GM19043 (cell line): ENCODE measurements at regions not wholly inside any gene's neighbourhood (a gene's known extent, or its start where the extent isn't known, plus 50 kb on each side); places are given as distances from the start of the nearest gene placed in this dataset.
A peak's percentile ranks its signal among the peaks of the same experiment; 100 is the strongest.
"Not testable (repeated sequence)": the region's sequence is repeated elsewhere in the genome, so short reads cannot be mapped to it uniquely, and the experiment has no call there.

ENCODE experiments used
- ATAC-seq: cut with Tn5 transposase; IDR thresholded peaks from one replicate; pipeline ENCODE4 v1.9.1; 2021; ENCODE audit warnings: low read depth; ENCODE audit not compliant: unreplicated experiment

GRCh38 chr1:189620471-189620870 lies 857.2 kb downstream of the BRINP3 start:
- ATAC-seq: no peak

GRCh38 chr1:189623336-189623735 lies 854.3 kb downstream of the BRINP3 start:
- no peak for ATAC-seq

- ATAC-seq: no peak
Observed at GRCh38 chr1:189627427-189627826, 850.2 kb downstream of the BRINP3 start.

GRCh38 chr1:189628857-189629256 lies 848.8 kb downstream of the BRINP3 start:
- no peak for ATAC-seq

DNA sequence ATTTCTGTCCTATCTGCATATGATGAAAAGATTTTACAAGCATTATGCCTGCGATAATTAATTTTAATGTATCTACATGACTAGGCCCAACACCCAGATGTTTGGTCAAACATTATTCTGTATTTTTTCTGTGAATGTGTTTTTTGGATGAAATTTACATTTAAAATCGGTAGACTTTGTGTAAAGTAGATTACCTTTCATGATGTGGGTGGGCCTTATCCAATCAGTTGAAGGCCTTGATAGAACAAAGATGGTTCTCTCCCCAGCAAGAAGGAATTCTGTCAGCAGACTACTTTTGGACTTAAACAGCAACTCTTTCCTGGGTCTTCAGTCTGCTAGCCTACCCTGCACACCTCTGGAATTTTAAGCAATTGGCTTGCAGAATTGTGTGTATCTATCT lies 844.0 kb downstream of the BRINP3 start:
- no peak for ATAC-seq

GRCh38 chr1:189637041-189637440 lies 840.6 kb downstream of the BRINP3 start:
- no peak for ATAC-seq

DNA sequence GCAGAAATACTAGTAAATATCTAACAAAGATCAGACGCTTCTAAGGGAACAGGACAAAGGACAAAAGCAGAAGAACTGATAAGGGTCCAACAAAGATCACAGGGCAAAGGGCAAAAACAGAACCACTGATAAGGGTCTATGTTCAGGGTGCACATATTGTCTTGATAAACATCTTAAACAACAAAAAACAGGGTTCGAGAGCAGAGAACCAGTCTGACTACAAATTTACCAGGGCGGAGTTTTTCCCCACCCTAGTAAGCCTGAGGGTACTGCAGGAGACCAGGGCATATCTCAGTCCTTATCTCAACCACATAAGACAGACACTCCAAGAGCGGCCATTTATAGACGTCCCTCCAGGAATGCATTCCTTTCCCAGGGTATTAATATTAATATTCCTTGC lies 833.5 kb downstream of the BRINP3 start:
- ATAC-seq: not testable (repeated sequence)

DNA sequence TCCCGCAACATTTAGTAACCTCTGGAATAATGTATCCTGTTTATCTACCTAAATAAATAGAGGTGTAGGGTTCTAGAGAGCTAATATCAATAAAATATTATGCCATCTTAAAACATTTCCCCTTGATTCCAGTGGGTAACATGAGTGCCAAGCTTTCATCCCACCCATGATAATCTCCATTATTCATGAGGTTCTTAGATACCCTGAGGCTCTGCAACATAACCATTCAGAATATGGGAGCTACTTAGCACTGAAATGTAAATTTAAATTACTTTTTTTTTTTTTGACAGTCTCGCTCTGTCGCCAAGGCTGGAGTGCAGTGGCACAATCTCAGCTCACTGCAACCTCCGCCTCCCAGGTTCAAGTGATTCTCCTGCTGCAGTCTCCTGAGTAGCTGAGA lies 832.7 kb downstream of the BRINP3 start:
- ATAC-seq: no peak

GRCh38 chr1:189646066-189646465 lies 831.6 kb downstream of the BRINP3 start:
- no peak for ATAC-seq

GRCh38 chr1:189654906-189655305 lies 822.8 kb downstream of the BRINP3 start:
- ATAC-seq: no peak

- no peak for ATAC-seq
Observed at GRCh38 chr1:189656628-189657530, 820.8 kb downstream of the BRINP3 start.

GRCh38 chr1:189657715-189658114 lies 819.9 kb downstream of the BRINP3 start:
- ATAC-seq: no peak

DNA sequence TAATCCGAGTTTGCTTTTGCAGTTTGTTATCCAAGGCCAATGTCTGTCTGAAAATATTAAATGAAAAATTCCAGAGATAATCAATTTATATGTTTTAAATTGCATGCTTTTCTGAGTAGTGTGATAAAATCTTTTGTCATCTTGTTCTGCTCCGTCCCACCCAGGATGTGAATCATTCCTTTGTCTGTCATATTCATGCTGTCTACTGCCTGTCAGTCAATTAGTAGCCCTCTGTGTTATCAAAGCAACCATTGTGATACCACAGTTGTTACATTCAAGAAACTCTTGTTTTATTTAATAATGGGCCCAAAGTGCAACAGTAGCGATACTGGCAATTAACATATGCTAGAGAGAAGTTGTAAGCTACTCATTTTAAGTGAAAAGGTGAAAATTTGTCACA lies 819.3 kb downstream of the BRINP3 start:
- no peak for ATAC-seq

DNA sequence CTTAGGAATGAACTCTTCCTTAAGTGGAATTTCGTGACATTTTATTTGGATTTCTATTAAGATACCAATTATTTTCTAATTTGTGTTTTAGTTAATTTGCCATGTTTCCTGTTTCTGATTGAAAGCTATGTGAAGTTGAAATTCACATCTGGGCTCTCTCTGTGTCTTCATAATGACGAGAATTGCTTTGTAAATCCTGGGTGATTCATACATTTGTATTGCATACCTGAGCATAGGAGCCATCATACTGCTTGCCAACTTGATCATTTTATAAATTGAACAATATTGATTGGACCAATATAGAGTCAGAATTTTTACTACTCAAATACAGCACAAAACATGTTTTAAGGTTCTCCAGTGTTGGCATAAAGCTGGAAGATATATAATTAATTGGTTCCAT lies 817.9 kb downstream of the BRINP3 start:
- ATAC-seq: no peak

GRCh38 chr1:189662190-189662589 lies 815.5 kb downstream of the BRINP3 start:
- ATAC-seq: no peak

GRCh38 chr1:189669846-189670245 lies 807.8 kb downstream of the BRINP3 start:
- ATAC-seq: no peak

DNA sequence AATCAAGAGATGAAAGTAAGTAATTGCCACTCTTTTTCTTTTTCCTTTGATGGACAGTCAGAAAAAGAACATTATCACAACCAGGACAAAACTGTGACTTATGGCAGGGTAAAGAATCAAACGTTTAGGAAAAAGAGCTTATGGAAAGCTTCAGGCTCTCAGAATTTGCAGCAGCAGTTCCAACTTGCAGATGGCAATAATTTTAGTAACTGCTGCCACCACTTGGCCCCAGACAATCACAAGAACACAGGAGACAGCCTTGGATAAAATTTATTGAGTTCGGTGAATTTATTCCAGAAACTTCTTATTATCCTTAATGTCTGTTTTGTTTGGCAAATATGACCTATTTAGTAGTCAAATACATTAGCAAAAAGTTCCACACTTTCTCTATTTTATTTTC lies 804.4 kb downstream of the BRINP3 start:
- ATAC-seq: no peak

GRCh38 chr1:189675712-189676244 lies 801.9 kb downstream of the BRINP3 start:
- no peak for ATAC-seq

GRCh38 chr1:189678779-189679178 lies 798.9 kb downstream of the BRINP3 start:
- ATAC-seq: no peak

- ATAC-seq: peak; percentile 90
Observed at GRCh38 chr1:189681252-189681919, 796.3 kb downstream of the BRINP3 start.

DNA sequence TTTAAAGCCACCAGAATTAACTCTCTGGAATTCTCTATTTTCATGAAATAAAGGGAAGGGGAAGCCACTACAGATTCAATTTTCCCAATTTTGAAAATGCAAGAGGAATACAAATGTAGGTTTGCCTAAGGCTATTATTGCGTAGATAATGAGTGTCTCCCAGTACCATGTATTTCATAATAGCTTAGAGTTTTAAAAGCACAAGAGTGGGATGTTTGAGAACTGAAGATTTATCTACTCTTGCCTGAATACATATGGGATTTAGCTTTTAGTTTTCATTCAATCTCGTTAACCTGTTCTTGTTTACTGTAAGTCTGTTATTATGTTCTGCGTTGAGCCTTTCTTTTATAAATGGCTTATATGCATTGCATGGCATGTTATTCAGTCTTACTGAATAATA lies 795.1 kb downstream of the BRINP3 start:
- ATAC-seq: no peak

DNA sequence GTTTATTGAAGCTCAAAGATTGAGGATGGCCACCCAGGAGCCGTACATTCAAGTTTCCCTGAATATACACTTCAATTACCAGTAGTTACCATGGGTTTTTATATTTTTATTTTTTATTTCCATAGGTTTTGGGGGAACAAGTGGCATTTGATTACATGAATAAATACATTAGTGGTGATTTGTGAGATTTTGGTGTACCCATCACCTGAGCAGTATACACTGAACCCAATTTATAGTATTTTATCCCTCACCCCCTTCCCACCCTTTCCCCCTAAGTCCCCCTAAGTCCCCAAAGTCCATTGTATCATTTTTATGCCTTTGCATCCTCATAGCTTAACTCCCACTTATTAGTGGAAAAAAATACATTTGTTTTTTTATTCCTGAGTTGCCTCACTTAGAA lies 791.4 kb downstream of the BRINP3 start:
- no peak for ATAC-seq
